ENCODE measurements at regions not wholly inside any gene's neighbourhood (a gene's known extent, or its start where the extent isn't known, plus 50 kb on each side); places are given as distances from the start of the nearest gene placed in this dataset.
A peak's percentile ranks its signal among the peaks of the same experiment; 100 is the strongest.

- Histone ChIP-seq H3K9me3 (no peaks in the 10 kb centered on the region), H3K27me3 (no peaks in the 10 kb centered on the region), H3K27ac (no peak overlapping the region), H3K4me3 (no peak overlapping the region), H3K36me3 (no peaks in the 10 kb centered on the region), H3K4me1 (no peaks in the 10 kb centered on the region)
- intact Hi-C loops (cut with DNase I) = no loop called here
- ATAC-seq = peak; percentile 53
- no peak for DNase-seq
- no peak for TF ChIP-seq CTCF (IDR thresholded peaks at IDR 0.05)
Observed at GRCh38 chr2:195509551-195509950, 147.5 kb upstream of the SLC39A10 start.

- no peak for TF ChIP-seq CTCF (IDR thresholded peaks at IDR 0.05)
- ATAC-seq = no peak
- H3K4me1 ChIP-seq = no peaks in the 10 kb centered on the region
- intact Hi-C loops (cut with DNase I) = no loop called here
- H3K27me3 ChIP-seq = no peaks in the 10 kb centered on the region
- no peak for DNase-seq
- H3K36me3 ChIP-seq = no peaks in the 10 kb centered on the region
- no peak overlapping the region for H3K27ac ChIP-seq
- H3K9me3 ChIP-seq = no peaks in the 10 kb centered on the region
- H3K4me3 ChIP-seq = no peak overlapping the region
Observed at GRCh38 chr2:195508139-195508455, 148.9 kb upstream of the SLC39A10 start.

- no peak for TF ChIP-seq CTCF (IDR thresholded peaks at IDR 0.05)
Observed at GRCh38 chr2:195507447-195508138, 149.4 kb upstream of the SLC39A10 start.

GRCh38 chr2:195505701-195506100, 151.3 kb upstream of the SLC39A10 start:
- intact Hi-C loops (cut with DNase I) = no loop called here
- Histone ChIP-seq H3K9me3 (no peaks in the 10 kb centered on the region), H3K27me3 (no peaks in the 10 kb centered on the region), H3K27ac (no peak overlapping the region), H3K4me3 (no peak overlapping the region), H3K4me1 (no peaks in the 10 kb centered on the region), H3K36me3 (no peaks in the 10 kb centered on the region)
- no peak for TF ChIP-seq CTCF (IDR thresholded peaks at IDR 0.05)
- DNase-seq (no peak), ATAC-seq (no peak)

More at GRCh38 chr2:195507447-195508138, 149.4 kb upstream of the SLC39A10 start:
- ATAC-seq (no peak), DNase-seq (no peak)
- Histone ChIP-seq H3K4me3 (no peak overlapping the region), H3K4me1 (no peaks in the 10 kb centered on the region), H3K27me3 (no peaks in the 10 kb centered on the region), H3K27ac (no peak overlapping the region), H3K36me3 (no peaks in the 10 kb centered on the region), H3K9me3 (no peaks in the 10 kb centered on the region)
- intact Hi-C loops (cut with DNase I) = no loop called here

GRCh38 chr2:195503208-195503607, 153.8 kb upstream of the SLC39A10 start:
- no peak for DNase-seq
- Histone ChIP-seq H3K36me3 (no peaks in the 10 kb centered on the region), H3K27me3 (no peaks in the 10 kb centered on the region), H3K4me1 (no peaks in the 10 kb centered on the region), H3K9me3 (no peaks in the 10 kb centered on the region), H3K27ac (no peak overlapping the region), H3K4me3 (no peak overlapping the region)
- ATAC-seq = no peak
- no peak for TF ChIP-seq CTCF (IDR thresholded peaks at IDR 0.05)
- intact Hi-C loops (cut with DNase I) = no loop called here

Measured in left lung (tissue), 4 donors.